Putamen (tissue), 1 donor: ENCODE measurements at regions not wholly inside any gene's neighbourhood (a gene's known extent, or its start where the extent isn't known, plus 50 kb on each side); places are given as distances from the start of the nearest gene placed in this dataset.

Experiments used
- DNase-seq: peaks from one replicate; pipeline ENCODE4 v3.0.0-alpha.2; 2016; ENCODE audit warnings: low spot score

GRCh38 chr13:59494151-59494550 lies 669.6 kb downstream of the DIAPH3 start:
- DNase-seq = no peak

- no peak for DNase-seq
Measured at GRCh38 chr13:59494560-59494970, 669.2 kb downstream of the DIAPH3 start.

- no peak for DNase-seq
Measured at GRCh38 chr13:59495299-59495698, 668.4 kb downstream of the DIAPH3 start.

- no peak for DNase-seq
Measured at GRCh38 chr13:59495936-59496512, 667.7 kb downstream of the DIAPH3 start.

- no peak for DNase-seq
Measured at GRCh38 chr13:59497621-59498247, 666.0 kb downstream of the DIAPH3 start.

GRCh38 chr13:59501004-59501403 lies 662.7 kb downstream of the DIAPH3 start:
- no peak for DNase-seq

GRCh38 chr13:59504407-59504806 lies 659.3 kb downstream of the DIAPH3 start:
- DNase-seq = no peak

GRCh38 chr13:59510386-59510785 lies 653.3 kb downstream of the DIAPH3 start:
- DNase-seq = no peak

- no peak for DNase-seq
Measured at GRCh38 chr13:59513686-59514085, 650.0 kb downstream of the DIAPH3 start.

GRCh38 chr13:59514316-59514715 lies 649.4 kb downstream of the DIAPH3 start:
- no peak for DNase-seq

- no peak for DNase-seq
Measured at GRCh38 chr13:59519819-59520218, 643.9 kb downstream of the DIAPH3 start.

GRCh38 chr13:59521549-59521948 lies 642.2 kb downstream of the DIAPH3 start:
- DNase-seq = no peak

GRCh38 chr13:59522652-59523051 lies 641.1 kb downstream of the DIAPH3 start:
- DNase-seq = no peak

GRCh38 chr13:59527500-59527899 lies 636.2 kb downstream of the DIAPH3 start:
- no peak for DNase-seq

GRCh38 chr13:59531571-59532091 lies 632.1 kb downstream of the DIAPH3 start:
- DNase-seq = peak; percentile 56

GRCh38 chr13:59532405-59532804 lies 631.3 kb downstream of the DIAPH3 start:
- no peak for DNase-seq

GRCh38 chr13:59533561-59534555 lies 629.9 kb downstream of the DIAPH3 start:
- DNase-seq = no peak

GRCh38 chr13:59534806-59535205 lies 628.9 kb downstream of the DIAPH3 start:
- no peak for DNase-seq

GRCh38 chr13:59537500-59537899 lies 626.2 kb downstream of the DIAPH3 start:
- DNase-seq = no peak

- DNase-seq = no peak
Measured at GRCh38 chr13:59538512-59538911, 625.2 kb downstream of the DIAPH3 start.

- no peak for DNase-seq
Measured at GRCh38 chr13:59542303-59542702, 621.4 kb downstream of the DIAPH3 start.

- DNase-seq = no peak
Measured at GRCh38 chr13:59543418-59543817, 620.3 kb downstream of the DIAPH3 start.

GRCh38 chr13:59545007-59545406 lies 618.7 kb downstream of the DIAPH3 start:
- no peak for DNase-seq
